ENCODE measurements at regions not wholly inside any gene's neighbourhood (a gene's known extent, or its start where the extent isn't known, plus 50 kb on each side); places are given as distances from the start of the nearest gene placed in this dataset.
"Not testable (repeated sequence)": the region's sequence is repeated elsewhere in the genome, so short reads cannot be mapped to it uniquely, and the experiment has no call there.

DNA sequence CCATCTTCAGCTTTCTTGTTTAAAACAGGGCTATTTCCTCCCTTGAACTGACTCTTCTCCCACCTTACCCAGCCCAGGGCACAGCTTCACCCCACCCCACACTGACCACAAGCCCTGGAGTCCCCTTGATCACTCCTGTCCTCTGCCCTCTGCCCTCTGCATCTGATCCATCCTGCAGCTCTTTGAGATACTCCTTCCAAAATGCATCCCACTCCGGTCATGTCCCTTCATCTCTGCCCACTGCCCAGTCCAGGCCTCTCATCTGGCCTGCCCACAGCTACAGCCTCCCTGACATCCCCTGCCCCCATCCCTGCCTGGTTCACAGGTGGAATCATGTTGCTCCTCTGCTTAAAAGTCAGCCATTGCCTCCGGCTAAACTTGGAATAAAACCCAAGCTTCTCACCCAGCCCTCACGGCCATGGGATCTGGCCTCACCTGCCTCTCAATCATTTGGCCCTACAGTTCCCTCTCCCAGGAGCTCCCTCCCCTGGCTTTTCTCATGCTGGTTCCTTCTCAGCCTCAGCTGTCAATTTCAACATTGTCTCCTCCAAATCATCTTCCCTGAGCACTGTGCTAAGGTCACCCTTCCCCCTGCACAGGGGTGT lies 202.0 kb downstream of the MATN1 start:
- peaks cover 38% of the 10 kb centered on the region for H3K27me3 ChIP-seq
- H3K9me3 ChIP-seq: no peaks in the 10 kb centered on the region
- ATAC-seq: no peak
- WGBS, 2 donors (ENCODE audit: low coverage in 1 of 2): 64 to 100% methylated on average over 1 to 3 of the region's 3 CpGs
- no peaks in the 10 kb centered on the region for H3K36me3 ChIP-seq
- peak overlapping the region in 1 of 4 donors; percentile 57 for H3K27ac ChIP-seq
- H3K4me1 ChIP-seq: peaks cover 0 to 35% (median 13%) of the 10 kb centered on the region in 3 donors
- TF ChIP-seq EP300 (IDR thresholded peaks at IDR 0.05) (no peak), POLR2AphosphoS5 (IDR thresholded peaks at IDR 0.05) (no peak), POLR2A (IDR thresholded peaks at IDR 0.05) (no peak)
- TF ChIP-seq, protein P1, sequence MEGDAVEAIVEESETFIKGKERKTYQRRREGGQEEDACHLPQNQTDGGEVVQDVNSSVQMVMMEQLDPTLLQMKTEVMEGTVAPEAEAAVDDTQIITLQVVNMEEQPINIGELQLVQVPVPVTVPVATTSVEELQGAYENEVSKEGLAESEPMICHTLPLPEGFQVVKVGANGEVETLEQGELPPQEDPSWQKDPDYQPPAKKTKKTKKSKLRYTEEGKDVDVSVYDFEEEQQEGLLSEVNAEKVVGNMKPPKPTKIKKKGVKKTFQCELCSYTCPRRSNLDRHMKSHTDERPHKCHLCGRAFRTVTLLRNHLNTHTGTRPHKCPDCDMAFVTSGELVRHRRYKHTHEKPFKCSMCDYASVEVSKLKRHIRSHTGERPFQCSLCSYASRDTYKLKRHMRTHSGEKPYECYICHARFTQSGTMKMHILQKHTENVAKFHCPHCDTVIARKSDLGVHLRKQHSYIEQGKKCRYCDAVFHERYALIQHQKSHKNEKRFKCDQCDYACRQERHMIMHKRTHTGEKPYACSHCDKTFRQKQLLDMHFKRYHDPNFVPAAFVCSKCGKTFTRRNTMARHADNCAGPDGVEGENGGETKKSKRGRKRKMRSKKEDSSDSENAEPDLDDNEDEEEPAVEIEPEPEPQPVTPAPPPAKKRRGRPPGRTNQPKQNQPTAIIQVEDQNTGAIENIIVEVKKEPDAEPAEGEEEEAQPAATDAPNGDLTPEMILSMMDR (IDR thresholded peaks at IDR 0.05): no peak
- H3K4me3 ChIP-seq: no peak overlapping the region

GRCh38 chr1:30520476-30520875 lies 202.9 kb downstream of the MATN1 start:
- TF ChIP-seq EP300 (IDR thresholded peaks at IDR 0.05) (no peak), POLR2AphosphoS5 (IDR thresholded peaks at IDR 0.05) (no peak), POLR2A (IDR thresholded peaks at IDR 0.05) (no peak)
- TF ChIP-seq, protein P1 (IDR thresholded peaks at IDR 0.05): no peak
- Histone ChIP-seq H3K4me1 (peaks cover 0 to 26% (median 13%) of the 10 kb centered on the region in 3 donors), H3K36me3 (no peaks in the 10 kb centered on the region), H3K27me3 (peaks cover 36% of the 10 kb centered on the region), H3K9me3 (no peaks in the 10 kb centered on the region), H3K4me3 (no peak overlapping the region), H3K27ac (no peak overlapping the region)
- WGBS, 2 donors (ENCODE audit: low coverage in 1 of 2): 54 to 82% methylated on average over 2 of the region's 2 CpGs
- ATAC-seq: no peak

- H3K9me3 ChIP-seq: no peaks in the 10 kb centered on the region
- 62 to 76% methylated on average over 4 of the region's 4 CpGs for whole genome bisulfite sequencing, 2 donors (ENCODE audit: low coverage in 1 of 2)
- H3K4me1 ChIP-seq: peaks cover 0 to 26% (median 13%) of the 10 kb centered on the region in 3 donors
- no peaks in the 10 kb centered on the region for H3K36me3 ChIP-seq
- no peak for ATAC-seq
- H3K4me3 ChIP-seq: no peak overlapping the region
- no peak overlapping the region for H3K27ac ChIP-seq
- H3K27me3 ChIP-seq: peaks cover 44% of the 10 kb centered on the region
- TF ChIP-seq, protein P1 (IDR thresholded peaks at IDR 0.05): no peak
- TF ChIP-seq POLR2A (IDR thresholded peaks at IDR 0.05): no peak
- TF ChIP-seq EP300 (IDR thresholded peaks at IDR 0.05): no peak
- TF ChIP-seq POLR2AphosphoS5 (IDR thresholded peaks at IDR 0.05): no peak
These were observed 204.1 kb downstream of the MATN1 start for GRCh38 chr1:30519201-30519763.

- peaks cover 39% of the 10 kb centered on the region for H3K27me3 ChIP-seq
- H3K4me1 ChIP-seq: peaks cover 0 to 23% (median 13%) of the 10 kb centered on the region in 3 donors
- no peak for ATAC-seq
- TF ChIP-seq, protein P1 (IDR thresholded peaks at IDR 0.05): no peak
- TF ChIP-seq POLR2A (IDR thresholded peaks at IDR 0.05) (no peak), EP300 (IDR thresholded peaks at IDR 0.05) (no peak), POLR2AphosphoS5 (IDR thresholded peaks at IDR 0.05) (no peak)
- WGBS, 2 donors (ENCODE audit: low coverage in 1 of 2): 33 to 60% methylated on average over 1 of the region's 3 CpGs
- no peaks in the 10 kb centered on the region for H3K9me3 ChIP-seq
- H3K36me3 ChIP-seq: no peaks in the 10 kb centered on the region
- H3K4me3 ChIP-seq: no peak overlapping the region
- H3K27ac ChIP-seq: no peak overlapping the region
These were observed 204.7 kb downstream of the MATN1 start for GRCh38 chr1:30518696-30519095.

- no peaks in the 10 kb centered on the region for H3K9me3 ChIP-seq
- WGBS, 2 donors (ENCODE audit: low coverage in 1 of 2): 43 to 50% methylated on average over 2 of the region's 2 CpGs
- H3K27me3 ChIP-seq: peaks cover 39% of the 10 kb centered on the region
These were observed 205.2 kb downstream of the MATN1 start for GRCh38 chr1:30518186-30518585.

GRCh38 chr1:30517666-30518065 lies 205.7 kb downstream of the MATN1 start:
- H3K4me3 ChIP-seq, ATAC-seq, H3K9me3 ChIP-seq, H3K27ac ChIP-seq, H3K36me3 ChIP-seq: not testable (repeated sequence)
- Histone ChIP-seq H3K27me3 (peaks cover 36% of the 10 kb centered on the region), H3K4me1 (peaks cover 0 to 13% (median 11%) of the 10 kb centered on the region in 3 donors)
- WGBS, 2 donors (ENCODE audit: low coverage in 1 of 2): 63 to 89% methylated on average over 1 to 3 of the region's 6 CpGs

More at GRCh38 chr1:30518186-30518585, 205.2 kb downstream of the MATN1 start:
- no peak for ATAC-seq
- H3K4me3 ChIP-seq: no peak overlapping the region
- H3K27ac ChIP-seq: no peak overlapping the region
- peaks cover 0 to 18% (median 13%) of the 10 kb centered on the region in 3 donors for H3K4me1 ChIP-seq
- H3K36me3 ChIP-seq: no peaks in the 10 kb centered on the region
- TF ChIP-seq, protein P1 (IDR thresholded peaks at IDR 0.05): no peak
- no peak for TF ChIP-seq POLR2A (IDR thresholded peaks at IDR 0.05)
- no peak for TF ChIP-seq EP300 (IDR thresholded peaks at IDR 0.05)
- TF ChIP-seq POLR2AphosphoS5 (IDR thresholded peaks at IDR 0.05): no peak

- not testable (repeated sequence) for ATAC-seq, H3K4me1 ChIP-seq, H3K4me3 ChIP-seq, H3K9me3 ChIP-seq, H3K36me3 ChIP-seq, H3K27ac ChIP-seq
- peaks cover 38% of the 10 kb centered on the region for H3K27me3 ChIP-seq
- 60 to 92% methylated on average over 2 of the region's 7 CpGs for WGBS, 2 donors (ENCODE audit: low coverage in 1 of 2)
These were observed 206.1 kb downstream of the MATN1 start for GRCh38 chr1:30517241-30517640.
